GM10248 (cell line): ENCODE measurements at regions not wholly inside any gene's neighbourhood (a gene's known extent, or its start where the extent isn't known, plus 50 kb on each side); places are given as distances from the start of the nearest gene placed in this dataset.

Experiments
- CTCF ChIA-PET: fragments of 300-600 bp; sonication (Branson Sonifier 250); formaldehyde crosslinking; extraction: SDS; loops from one replicate; lab custom pipeline; 2021; ENCODE audit warnings: antibody characterized with exemption; lab: Yijun Ruan, JAX
- POLR2A ChIA-PET: fragments of 350-650 bp; sonication (Branson Sonifier 250); formaldehyde crosslinking; extraction: SDS; loops from one replicate; lab custom pipeline; 2020; ENCODE audit warnings: antibody characterized with exemption; lab: Yijun Ruan, JAX
- DNase-seq: peaks from one replicate; pipeline ENCODE4 v3.0.0; 2012; ENCODE audit errors: extremely low spot score
- CTCF ChIP-seq: IDR thresholded peaks from 2 replicates; pipeline ENCODE4 v1.5.1; 2012; ENCODE audit warnings: mild to moderate bottlenecking, low read depth; ENCODE audit errors: extremely low read depth, missing control alignments, control extremely low read depth

- DNase-seq, result no peak
- CTCF ChIA-PET, result interaction anchor here (1.8 to 4.4 kb wide), 4 partner anchors 10 to 35 kb away, joined by 4 to 25 read pairs (median 6); no protein-coding TSS in a partner anchor
- POLR2A ChIA-PET, result no interaction called here
- TF ChIP-seq CTCF, result no peak
Measured at GRCh38 chr7:7112868-7113267, 69.5 kb upstream of the C1GALT1 start.

GRCh38 chr7:7114575-7115291 is 67.6 kb upstream of the C1GALT1 start:
- TF ChIP-seq CTCF, result no peak
- POLR2A ChIA-PET, result no interaction called here
- no peak for DNase-seq
- CTCF ChIA-PET, result interaction anchor here (1.0 to 4.4 kb wide), 8 partner anchors 9 to 46 kb away, joined by 3 to 25 read pairs (median 4); no protein-coding TSS in a partner anchor

- no peak for DNase-seq
- CTCF ChIA-PET, result interaction anchor here (6.4 kb wide), 1 partner anchor 13 kb away, joined by 34 read pairs; no protein-coding TSS in a partner anchor
- TF ChIP-seq CTCF, result no peak
- POLR2A ChIA-PET, result no interaction called here
Measured at GRCh38 chr7:7117935-7118586, 64.3 kb upstream of the C1GALT1 start.

- POLR2A ChIA-PET, result no interaction called here
- no peak for TF ChIP-seq CTCF
- CTCF ChIA-PET, result interaction anchor here (6.4 kb wide), 1 partner anchor 14 kb away, joined by 34 read pairs; no protein-coding TSS in a partner anchor
- no peak for DNase-seq
Measured at GRCh38 chr7:7118822-7119221, 63.5 kb upstream of the C1GALT1 start.

GRCh38 chr7:7119729-7120128 is 62.6 kb upstream of the C1GALT1 start:
- ChIA-PET CTCF (interaction anchor here (1.4 to 6.4 kb wide), 2 partner anchors 10 to 15 kb away, joined by 6 to 34 read pairs; no protein-coding TSS in a partner anchor), POLR2A (no interaction called here)
- DNase-seq, result no peak
- TF ChIP-seq CTCF, result no peak

- POLR2A ChIA-PET, result no interaction called here
- CTCF ChIA-PET, result interaction anchor here (1.2 to 6.4 kb wide), 2 partner anchors 9 to 17 kb away, joined by 3 to 34 read pairs; no protein-coding TSS in a partner anchor
- DNase-seq, result no peak
Measured at GRCh38 chr7:7122033-7122478, 60.3 kb upstream of the C1GALT1 start.

More at GRCh38 chr7:7122033-7122478, 60.3 kb upstream of the C1GALT1 start:
- TF ChIP-seq CTCF, result no peak
